ENCODE measurements at regions not wholly inside any gene's neighbourhood (a gene's known extent, or its start where the extent isn't known, plus 50 kb on each side); places are given as distances from the start of the nearest gene placed in this dataset.

- TF ChIP-seq CEBPB (IDR thresholded peaks at IDR 0.05) (no peak), EP300 (IDR thresholded peaks at IDR 0.05; ENCODE audit: borderline replicate concordance) (no peak)
Observed at GRCh38 chr5:74182603-74183002, 457.9 kb downstream of the ENC1 start.
